ENCODE measurements at regions not wholly inside any gene's neighbourhood (a gene's known extent, or its start where the extent isn't known, plus 50 kb on each side); places are given as distances from the start of the nearest gene placed in this dataset.

DNA sequence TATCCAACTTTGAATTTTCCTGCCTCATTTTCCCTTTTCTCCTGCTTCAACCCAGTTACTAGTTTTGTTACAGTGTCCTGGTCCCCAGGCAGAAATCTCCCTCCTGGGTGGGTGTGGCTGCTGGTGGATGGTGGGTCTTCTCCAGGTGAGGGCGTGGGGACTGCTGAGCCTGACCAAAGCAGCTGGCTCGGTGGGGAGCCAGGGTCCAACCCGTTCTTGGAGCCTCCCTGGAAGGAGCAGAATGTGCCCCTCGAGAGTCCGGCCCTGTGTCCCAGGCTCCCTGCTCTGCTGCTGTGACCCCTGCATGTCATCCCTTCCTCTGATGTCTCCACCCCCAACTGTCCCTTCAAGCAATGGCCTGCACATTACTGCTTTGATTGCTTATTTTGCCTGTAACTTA is 86.6 kb upstream of the TCERG1L start:
- no peak for DNase-seq (ENCODE audit: low read depth in 2 of 2)
- TF ChIP-seq, protein P1, sequence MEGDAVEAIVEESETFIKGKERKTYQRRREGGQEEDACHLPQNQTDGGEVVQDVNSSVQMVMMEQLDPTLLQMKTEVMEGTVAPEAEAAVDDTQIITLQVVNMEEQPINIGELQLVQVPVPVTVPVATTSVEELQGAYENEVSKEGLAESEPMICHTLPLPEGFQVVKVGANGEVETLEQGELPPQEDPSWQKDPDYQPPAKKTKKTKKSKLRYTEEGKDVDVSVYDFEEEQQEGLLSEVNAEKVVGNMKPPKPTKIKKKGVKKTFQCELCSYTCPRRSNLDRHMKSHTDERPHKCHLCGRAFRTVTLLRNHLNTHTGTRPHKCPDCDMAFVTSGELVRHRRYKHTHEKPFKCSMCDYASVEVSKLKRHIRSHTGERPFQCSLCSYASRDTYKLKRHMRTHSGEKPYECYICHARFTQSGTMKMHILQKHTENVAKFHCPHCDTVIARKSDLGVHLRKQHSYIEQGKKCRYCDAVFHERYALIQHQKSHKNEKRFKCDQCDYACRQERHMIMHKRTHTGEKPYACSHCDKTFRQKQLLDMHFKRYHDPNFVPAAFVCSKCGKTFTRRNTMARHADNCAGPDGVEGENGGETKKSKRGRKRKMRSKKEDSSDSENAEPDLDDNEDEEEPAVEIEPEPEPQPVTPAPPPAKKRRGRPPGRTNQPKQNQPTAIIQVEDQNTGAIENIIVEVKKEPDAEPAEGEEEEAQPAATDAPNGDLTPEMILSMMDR (IDR thresholded peaks at IDR 0.05; ENCODE audit: low read depth, low read length), result no peak
- H3K4me3 ChIP-seq (replicated peaks in 1 of 2; ENCODE audit: low read depth in 2 of 2, low read length in 2 of 2), result no peak overlapping the region

DNA sequence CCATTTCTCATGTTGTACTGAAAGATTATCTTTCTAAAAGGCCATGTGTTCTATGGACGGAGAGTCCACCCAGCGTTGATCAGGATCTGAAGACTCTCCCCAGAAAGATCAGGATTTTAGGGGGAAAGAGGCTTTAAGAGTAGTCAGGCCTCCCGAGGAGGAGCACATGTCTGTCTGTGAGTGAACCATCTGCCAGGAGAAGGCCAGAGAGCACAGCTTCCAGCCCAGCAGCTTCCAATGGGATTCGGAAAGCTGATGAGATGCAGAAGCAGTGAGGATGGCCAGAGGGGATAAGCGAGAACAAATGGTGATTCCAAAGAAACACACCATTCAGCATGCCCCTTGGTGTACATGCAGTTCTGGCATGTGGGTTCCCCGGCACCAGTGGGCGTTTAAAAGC is 88.5 kb upstream of the TCERG1L start:
- no peak overlapping the region for H3K4me3 ChIP-seq (replicated peaks in 1 of 2; ENCODE audit: low read depth in 2 of 2, low read length in 2 of 2)
- TF ChIP-seq, protein P1 (IDR thresholded peaks at IDR 0.05; ENCODE audit: low read depth, low read length), result no peak
- no peak for DNase-seq (ENCODE audit: low read depth in 2 of 2)

DNA sequence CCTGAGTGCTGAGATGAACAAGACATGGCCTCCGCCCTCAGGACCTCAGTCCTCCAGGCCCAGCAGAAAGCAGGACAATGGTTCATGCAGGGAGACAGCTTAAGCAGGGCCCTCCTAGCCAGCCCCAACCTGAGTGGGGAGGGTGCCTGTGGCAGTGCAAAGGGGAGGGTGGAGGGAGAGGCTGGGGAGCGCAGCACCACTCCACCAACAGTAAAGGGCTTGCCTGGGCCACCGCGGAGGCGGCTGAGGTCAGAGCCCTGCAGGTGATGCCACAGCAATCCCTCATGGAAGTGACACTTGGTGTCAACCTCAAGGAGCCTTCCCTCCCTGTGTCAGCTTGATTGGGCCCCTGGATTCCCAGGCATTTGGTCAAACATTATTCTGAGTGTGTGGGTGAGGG is 89.0 kb upstream of the TCERG1L start:
- DNase-seq (ENCODE audit: low read depth in 2 of 2), result no peak
- TF ChIP-seq, protein P1 (IDR thresholded peaks at IDR 0.05; ENCODE audit: low read depth, low read length), result no peak
- H3K4me3 ChIP-seq (replicated peaks in 1 of 2; ENCODE audit: low read depth in 2 of 2, low read length in 2 of 2), result no peak overlapping the region

DNA sequence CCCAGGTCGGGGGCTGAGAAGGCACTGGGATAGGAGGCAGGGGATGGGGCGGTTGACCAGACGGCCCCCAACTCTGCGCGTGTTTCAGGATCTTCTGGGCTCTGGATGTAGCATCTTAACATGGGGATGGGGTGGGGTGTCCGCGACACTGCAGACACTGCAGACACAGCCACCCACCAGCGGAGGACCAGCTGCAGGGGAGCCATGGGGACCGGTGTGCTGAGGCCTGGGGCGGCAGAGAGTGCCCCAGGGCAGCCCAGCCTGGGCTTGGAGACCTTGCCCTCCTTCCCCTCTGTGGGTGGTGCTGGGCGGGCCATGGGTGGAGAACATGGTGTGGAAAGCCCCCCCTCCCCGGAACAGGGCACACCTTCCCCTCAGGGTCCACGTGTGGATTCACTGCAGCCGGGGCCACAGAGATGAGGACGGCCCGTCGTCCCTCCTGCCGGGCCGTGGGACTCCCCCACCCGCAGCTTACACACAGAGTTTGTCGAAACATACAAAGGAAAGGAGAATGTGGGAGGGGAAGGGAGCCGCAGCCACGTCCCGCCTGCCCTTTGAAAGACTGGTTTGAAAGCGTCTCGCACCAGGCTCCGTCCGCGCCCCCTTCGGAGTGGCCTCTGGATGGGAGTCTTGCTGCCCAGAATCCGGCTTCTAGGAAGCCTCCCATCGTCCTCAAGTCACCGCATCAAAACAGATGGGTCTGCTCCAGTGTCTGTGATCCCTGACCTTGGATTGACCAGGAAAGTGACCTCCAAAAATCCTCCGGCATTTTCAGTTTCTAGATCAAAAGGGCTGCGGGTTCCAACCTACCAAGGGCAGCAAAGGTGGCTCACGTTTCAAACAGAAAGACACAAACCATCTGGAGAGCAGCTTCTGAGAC is 91.5 kb upstream of the TCERG1L start:
- TF ChIP-seq, protein P1 (IDR thresholded peaks at IDR 0.05; ENCODE audit: low read depth, low read length), result no peak
- no peak overlapping the region for H3K4me3 ChIP-seq (replicated peaks in 1 of 2; ENCODE audit: low read depth in 2 of 2, low read length in 2 of 2)
- no peak for DNase-seq (ENCODE audit: low read depth in 2 of 2)

DNA sequence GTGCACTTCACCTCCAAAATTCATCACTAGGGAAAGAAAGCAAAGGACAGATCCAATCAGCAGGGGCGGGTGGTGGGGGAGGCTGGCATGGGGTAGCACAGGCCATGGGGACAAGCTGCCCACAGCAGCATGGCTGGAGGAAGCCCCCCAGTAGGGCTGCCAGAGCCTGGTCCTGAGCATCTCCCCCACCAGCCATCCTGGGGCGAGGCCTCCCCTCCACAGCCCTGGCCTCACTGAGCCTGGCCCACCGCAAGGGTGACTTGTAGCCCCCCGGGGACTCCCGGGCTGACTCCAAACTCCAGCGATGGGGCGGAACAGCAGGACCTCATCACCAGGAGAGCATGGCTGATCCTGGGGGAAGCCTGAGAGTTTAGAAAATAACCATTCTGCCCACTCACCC is 92.4 kb upstream of the TCERG1L start:
- TF ChIP-seq, protein P1 (IDR thresholded peaks at IDR 0.05; ENCODE audit: low read depth, low read length), result no peak
- no peak for DNase-seq (ENCODE audit: low read depth in 2 of 2)
- no peak overlapping the region for H3K4me3 ChIP-seq (replicated peaks in 1 of 2; ENCODE audit: low read depth in 2 of 2, low read length in 2 of 2)

DNA sequence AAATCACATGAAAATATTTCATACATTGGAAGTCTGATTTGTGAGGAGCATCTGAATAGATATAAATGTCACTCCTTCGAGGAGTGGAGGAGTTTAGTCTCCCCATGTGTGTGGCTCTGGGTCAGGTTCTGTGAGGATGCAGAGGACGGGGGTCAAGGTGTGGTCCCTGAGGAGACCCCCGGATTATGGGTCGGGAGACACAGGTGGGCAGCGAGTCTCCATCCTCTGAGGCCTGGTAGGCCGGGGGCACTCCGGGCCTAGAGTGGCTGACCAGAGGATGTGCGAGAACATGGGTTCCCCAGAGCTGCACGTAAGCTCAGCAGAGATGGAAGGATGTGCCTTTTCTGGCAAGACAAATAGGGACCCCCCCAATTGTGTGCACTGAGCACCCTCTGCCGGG is 93.4 kb upstream of the TCERG1L start:
- H3K4me3 ChIP-seq (replicated peaks in 1 of 2; ENCODE audit: low read depth in 2 of 2, low read length in 2 of 2), result no peak overlapping the region
- no peak for DNase-seq (ENCODE audit: low read depth in 2 of 2)
- TF ChIP-seq, protein P1 (IDR thresholded peaks at IDR 0.05; ENCODE audit: low read depth, low read length), result no peak

All from cardiac fibroblast (primary cell).